CD4-positive, alpha-beta memory T cell (primary cell): ENCODE measurements at regions not wholly inside any gene's neighbourhood (a gene's known extent, or its start where the extent isn't known, plus 50 kb on each side); places are given as distances from the start of the nearest gene placed in this dataset.
"Not testable (repeated sequence)": the region's sequence is repeated elsewhere in the genome, so short reads cannot be mapped to it uniquely, and the experiment has no call there.

Experiments used
- CTCF ChIA-PET: fragments of 350-600 bp; sonication (Branson Sonifier 250); formaldehyde crosslinking; loops from one replicate; lab custom pipeline; 2021; ENCODE audit warnings: inconsistent platforms; ENCODE audit not compliant: partially characterized antibody; lab: Charles Lee
- POLR2A ChIA-PET: fragments of 350-600 bp; sonication (Branson Sonifier 250); formaldehyde crosslinking; loops from one replicate; lab custom pipeline; 2021; ENCODE audit not compliant: partially characterized antibody; lab: Charles Lee
- DNase-seq, 5 donors: peaks; one replicate each; pipeline versions ENCODE4 v3.0.0 to v3.0.0-alpha.2; 2020 to 2022; ENCODE audit warnings: mixed read lengths in 1 of 5
- H3K27ac ChIP-seq: one replicate; pipeline ENCODE4 v1.7.0; 2013; ENCODE audit warnings: low read depth, low read length
- H3K27me3 ChIP-seq: 2 replicates; pipeline ENCODE4 v1.7.0; 2013; ENCODE audit warnings: mild to moderate bottlenecking, low read length, moderate library complexity; ENCODE audit not compliant: insufficient read depth
- H3K36me3 ChIP-seq: 2 replicates; pipeline ENCODE4 v1.7.0; 2013; ENCODE audit warnings: mild to moderate bottlenecking, low read length, moderate library complexity; ENCODE audit not compliant: insufficient read depth
- H3K4me1 ChIP-seq: 2 replicates; pipeline ENCODE4 v1.7.0; 2013; ENCODE audit warnings: mild to moderate bottlenecking, low read length, moderate library complexity; ENCODE audit not compliant: insufficient read depth
- H3K4me3 ChIP-seq, 2 donors: one replicate each; pipeline ENCODE4 v1.7.0; 2013; ENCODE audit warnings: low read length in 2 of 2, mild to moderate bottlenecking in 1 of 2
- H3K9me3 ChIP-seq, 2 donors: one replicate each; pipeline ENCODE4 v1.7.0; 2013; ENCODE audit warnings: low read length in 2 of 2, control low read depth in 1 of 2; ENCODE audit not compliant: control insufficient read depth in 1 of 2
- H3K27ac Mint-ChIP-seq, 7 donors: one replicate each; pipeline ENCODE4 v1.8.0; 2020 to 2021; ENCODE audit warnings: mixed read lengths in 7 of 7, mild to moderate bottlenecking in 6 of 7, inconsistent platforms in 3 of 7, moderate library complexity in 3 of 7
- H3K27me3 Mint-ChIP-seq, 2 donors: one replicate each; pipeline ENCODE4 v1.8.0; 2020 to 2021; ENCODE audit warnings: mixed read lengths in 2 of 2
- H3K36me3 Mint-ChIP-seq, 2 donors: one replicate each; pipeline ENCODE4 v1.8.0; 2020 to 2021; ENCODE audit warnings: mixed read lengths in 2 of 2, inconsistent platforms in 1 of 2, mild to moderate bottlenecking in 1 of 2
- H3K4me1 Mint-ChIP-seq, 4 donors: one replicate each; pipeline ENCODE4 v1.8.0; 2020 to 2021; ENCODE audit warnings: mixed read lengths in 4 of 4, mild to moderate bottlenecking in 1 of 4
- H3K4me3 Mint-ChIP-seq, 8 donors: one replicate each; pipeline ENCODE4 v1.8.0; 2020 to 2021; ENCODE audit warnings: mixed read lengths in 8 of 8, mild to moderate bottlenecking in 7 of 8, moderate library complexity in 6 of 8, inconsistent platforms in 3 of 8
- H3K9me3 Mint-ChIP-seq, 8 donors: one replicate each; pipeline ENCODE4 v1.8.0; 2020 to 2021; ENCODE audit warnings: mixed read lengths in 8 of 8, mild to moderate bottlenecking in 5 of 8, inconsistent platforms in 3 of 8, moderate library complexity in 1 of 8
- intact Hi-C: fragments of 100-400 bp; cut with micrococcal nuclease; formaldehyde crosslinking; loops from one replicate; pipeline ENCODE4 v1.15.1; 2023

DNA sequence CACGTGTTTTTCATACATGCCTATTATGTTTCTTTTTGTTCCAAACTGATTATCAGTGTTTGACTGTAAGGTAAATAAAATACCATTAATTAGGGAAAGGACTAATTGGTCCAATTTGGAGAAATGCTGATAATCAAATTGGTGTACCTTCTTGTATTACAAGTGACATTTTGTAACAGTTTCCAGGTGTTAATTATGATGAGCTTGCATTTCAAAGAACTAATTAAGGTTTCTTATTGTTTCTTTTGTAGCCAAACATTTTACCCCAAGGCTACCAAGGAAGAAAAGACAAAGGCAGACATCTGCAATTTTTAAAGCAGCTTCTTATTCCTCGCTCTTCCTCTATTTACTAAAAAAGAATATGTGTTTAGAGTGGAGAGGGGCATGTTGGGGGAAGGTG is 88.7 kb upstream of the GRIK1 start:
- Mint-ChIP-seq H3K9me3 (peaks cover 0 to 3% (median 0%) of the 10 kb centered on the region in 8 donors), H3K4me3 (no peak overlapping the region), H3K36me3 (no peaks in the 10 kb centered on the region), H3K27me3 (no peaks in the 10 kb centered on the region), H3K4me1 (no peaks in the 10 kb centered on the region), H3K27ac (no peak overlapping the region)
- Histone ChIP-seq H3K36me3 (no peaks in the 10 kb centered on the region), H3K9me3 (no peaks in the 10 kb centered on the region), H3K4me1 (no peaks in the 10 kb centered on the region), H3K27ac (no peak overlapping the region), H3K27me3 (no peaks in the 10 kb centered on the region), H3K4me3 (no peak overlapping the region)
- ChIA-PET CTCF (no interaction called here), POLR2A (no interaction called here)
- intact Hi-C loops = no loop called here
- no peak for DNase-seq

DNA sequence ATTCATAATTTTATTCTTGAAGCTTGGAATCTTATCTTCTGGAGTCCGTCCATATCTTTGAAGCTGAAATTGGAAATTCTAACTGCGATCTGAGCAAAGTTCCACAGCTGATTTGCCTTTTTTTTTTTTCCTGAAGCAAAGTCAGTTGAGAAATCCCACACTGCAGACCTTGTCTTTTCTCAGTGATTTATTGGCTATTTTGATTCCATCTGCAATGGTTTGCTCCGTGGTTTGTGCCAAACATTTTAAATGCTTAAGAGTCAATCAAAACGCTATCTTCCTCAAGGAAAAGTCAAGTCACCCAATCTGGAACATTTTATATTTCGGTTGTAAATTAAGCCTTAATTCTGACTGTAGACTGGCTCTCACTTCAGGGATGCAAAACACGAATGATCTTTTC is 88.2 kb upstream of the GRIK1 start:
- Histone ChIP-seq H3K9me3 (no peaks in the 10 kb centered on the region), H3K4me1 (no peaks in the 10 kb centered on the region), H3K27me3 (no peaks in the 10 kb centered on the region), H3K36me3 (no peaks in the 10 kb centered on the region), H3K4me3 (no peak overlapping the region), H3K27ac (no peak overlapping the region)
- H3K36me3 Mint-ChIP-seq = no peaks in the 10 kb centered on the region
- H3K9me3 Mint-ChIP-seq = peaks cover 0 to 3% (median 0%) of the 10 kb centered on the region in 8 donors
- H3K27me3 Mint-ChIP-seq = no peaks in the 10 kb centered on the region
- H3K27ac Mint-ChIP-seq = no peak overlapping the region
- no peak for DNase-seq
- no peak overlapping the region for H3K4me3 Mint-ChIP-seq
- intact Hi-C loops = no loop called here
- CTCF ChIA-PET = interaction anchor here (0.7 kb wide), 1 partner anchor 1077 kb away, joined by 3 read pairs; no protein-coding TSS in a partner anchor
- POLR2A ChIA-PET = no interaction called here
- no peaks in the 10 kb centered on the region for H3K4me1 Mint-ChIP-seq

DNA sequence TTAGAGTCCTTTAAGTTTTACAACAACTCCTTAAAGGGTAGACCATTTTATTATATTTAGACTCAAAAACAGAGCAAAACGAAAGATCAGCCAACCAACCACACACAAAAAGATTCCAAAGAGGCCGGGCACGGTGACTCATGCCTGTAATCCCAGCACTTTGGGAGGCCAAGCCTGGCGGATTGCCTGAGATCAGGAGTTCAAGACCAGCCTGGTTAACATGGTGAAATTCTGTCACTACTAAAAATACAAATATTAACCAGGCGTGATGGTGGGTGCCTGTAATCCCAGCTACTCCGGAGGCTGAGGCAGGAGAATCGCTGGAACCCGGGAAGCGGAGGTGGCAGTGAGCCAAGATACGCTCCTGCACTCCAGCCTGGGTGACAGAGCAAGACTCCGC is 83.3 kb upstream of the GRIK1 start:
- H3K27ac ChIP-seq, DNase-seq, H3K27me3 ChIP-seq, H3K36me3 ChIP-seq, H3K4me1 Mint-ChIP-seq, H3K9me3 ChIP-seq, H3K4me3 Mint-ChIP-seq, H3K27me3 Mint-ChIP-seq, H3K4me3 ChIP-seq, POLR2A ChIA-PET, H3K27ac Mint-ChIP-seq, H3K36me3 Mint-ChIP-seq, intact Hi-C loops, CTCF ChIA-PET, H3K9me3 Mint-ChIP-seq, H3K4me1 ChIP-seq: not testable (repeated sequence)

DNA sequence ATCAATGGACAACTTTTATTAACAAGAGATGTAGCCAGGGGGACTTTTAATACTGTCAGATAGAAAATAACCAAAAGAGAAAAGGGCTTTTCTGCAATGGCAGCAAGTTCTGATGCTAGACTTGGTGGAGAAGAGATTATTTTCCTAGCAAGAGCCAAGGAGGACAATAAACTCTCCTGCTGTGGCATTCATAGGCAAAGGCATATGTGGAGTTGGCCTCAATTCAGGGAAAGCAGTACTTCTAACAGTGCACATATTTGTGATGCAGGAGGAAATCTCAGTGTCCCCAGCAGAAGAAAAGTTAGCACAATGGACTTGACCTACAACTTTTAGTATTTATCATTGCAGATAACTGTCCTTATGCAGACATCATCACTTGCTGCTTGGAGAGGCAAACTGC is 75.1 kb upstream of the GRIK1 start:
- peaks cover 0 to 16% (median 2%) of the 10 kb centered on the region in 8 donors for H3K9me3 Mint-ChIP-seq
- H3K27ac Mint-ChIP-seq = no peak overlapping the region
- no peaks in the 10 kb centered on the region for H3K36me3 ChIP-seq
- no peak overlapping the region for H3K27ac ChIP-seq
- no peaks in the 10 kb centered on the region for H3K4me1 ChIP-seq
- H3K36me3 Mint-ChIP-seq = no peaks in the 10 kb centered on the region
- H3K9me3 ChIP-seq = no peaks in the 10 kb centered on the region
- no peak overlapping the region for H3K4me3 ChIP-seq
- no peak overlapping the region for H3K4me3 Mint-ChIP-seq
- H3K27me3 Mint-ChIP-seq = no peaks in the 10 kb centered on the region
- CTCF ChIA-PET = no interaction called here
- H3K4me1 Mint-ChIP-seq = no peaks in the 10 kb centered on the region
- no peaks in the 10 kb centered on the region for H3K27me3 ChIP-seq
- intact Hi-C loops = no loop called here
- POLR2A ChIA-PET = no interaction called here
- DNase-seq = no peak

DNA sequence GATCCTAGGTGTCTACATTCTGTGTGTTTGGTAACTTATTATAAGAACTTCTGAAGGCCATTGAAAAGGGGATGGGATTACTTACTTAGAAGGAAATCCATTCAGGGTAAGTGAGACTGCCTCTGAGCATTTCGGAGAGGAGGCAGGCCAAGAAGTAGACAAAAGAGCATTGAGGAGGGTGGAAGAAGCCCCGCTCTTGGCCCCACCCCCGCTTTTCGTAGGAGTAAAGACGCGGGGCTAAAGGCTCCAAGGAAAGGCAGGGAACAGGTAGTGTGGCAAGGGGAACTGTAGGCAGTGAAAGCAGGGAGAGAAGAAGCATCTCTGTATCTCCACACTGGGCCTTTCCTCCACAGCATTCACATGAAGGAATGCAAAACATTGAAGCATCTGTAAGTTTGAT is 51.8 kb upstream of the GRIK1 start:
- no peak for DNase-seq
- no peak overlapping the region for H3K4me3 ChIP-seq
- H3K27me3 ChIP-seq = no peaks in the 10 kb centered on the region
- H3K9me3 ChIP-seq = no peaks in the 10 kb centered on the region
- POLR2A ChIA-PET = no interaction called here
- no peak overlapping the region for H3K27ac ChIP-seq
- CTCF ChIA-PET = no interaction called here
- no peaks in the 10 kb centered on the region for H3K36me3 ChIP-seq
- H3K4me1 ChIP-seq = no peaks in the 10 kb centered on the region
- intact Hi-C loops = no loop called here
- Mint-ChIP-seq H3K4me3 (no peak overlapping the region), H3K27me3 (no peaks in the 10 kb centered on the region), H3K27ac (no peak overlapping the region), H3K9me3 (peaks cover 0 to 4% (median 0%) of the 10 kb centered on the region in 8 donors), H3K36me3 (no peaks in the 10 kb centered on the region), H3K4me1 (no peaks in the 10 kb centered on the region)

DNA sequence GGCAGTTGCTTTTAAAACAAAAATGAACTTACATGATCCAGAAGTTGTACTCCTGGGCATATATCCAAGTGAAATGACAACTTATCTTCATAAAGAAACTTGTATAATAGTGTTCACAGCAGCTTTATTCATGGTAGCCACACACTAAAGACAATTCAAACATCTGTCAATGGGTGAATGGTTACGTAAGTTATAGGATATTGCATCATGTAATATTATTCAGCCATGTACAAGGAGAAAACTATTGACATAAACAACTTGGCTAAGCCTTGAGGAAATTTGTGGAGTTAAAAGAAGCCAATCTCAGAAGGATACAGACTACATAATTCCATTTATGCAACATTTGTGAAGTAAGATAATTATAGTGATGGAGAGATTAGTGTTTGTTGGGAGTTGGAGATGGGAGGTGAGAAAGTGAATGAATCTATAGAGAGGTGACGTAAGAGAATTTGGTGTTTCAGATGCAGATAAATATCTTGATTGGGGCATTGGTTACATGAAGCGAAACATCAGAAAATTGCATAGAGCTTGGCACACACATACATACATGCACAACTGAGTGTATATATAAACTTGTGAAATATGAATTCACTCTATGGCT is 49.9 kb upstream of the GRIK1 start:
- Mint-ChIP-seq H3K36me3 (no peaks in the 10 kb centered on the region), H3K27me3 (no peaks in the 10 kb centered on the region), H3K4me3 (no peak overlapping the region), H3K4me1 (no peaks in the 10 kb centered on the region), H3K9me3 (peaks cover 0 to 10% (median 2%) of the 10 kb centered on the region in 8 donors), H3K27ac (no peak overlapping the region)
- no peaks in the 10 kb centered on the region for H3K4me1 ChIP-seq
- ChIA-PET CTCF (no interaction called here), POLR2A (no interaction called here)
- no peaks in the 10 kb centered on the region for H3K9me3 ChIP-seq
- intact Hi-C loops = no loop called here
- DNase-seq = no peak
- H3K27me3 ChIP-seq = no peaks in the 10 kb centered on the region
- no peak overlapping the region for H3K27ac ChIP-seq
- H3K36me3 ChIP-seq = no peaks in the 10 kb centered on the region
- H3K4me3 ChIP-seq = no peak overlapping the region
